ENCODE measurements at regions not wholly inside any gene's neighbourhood (a gene's known extent, or its start where the extent isn't known, plus 50 kb on each side); places are given as distances from the start of the nearest gene placed in this dataset.

DNA sequence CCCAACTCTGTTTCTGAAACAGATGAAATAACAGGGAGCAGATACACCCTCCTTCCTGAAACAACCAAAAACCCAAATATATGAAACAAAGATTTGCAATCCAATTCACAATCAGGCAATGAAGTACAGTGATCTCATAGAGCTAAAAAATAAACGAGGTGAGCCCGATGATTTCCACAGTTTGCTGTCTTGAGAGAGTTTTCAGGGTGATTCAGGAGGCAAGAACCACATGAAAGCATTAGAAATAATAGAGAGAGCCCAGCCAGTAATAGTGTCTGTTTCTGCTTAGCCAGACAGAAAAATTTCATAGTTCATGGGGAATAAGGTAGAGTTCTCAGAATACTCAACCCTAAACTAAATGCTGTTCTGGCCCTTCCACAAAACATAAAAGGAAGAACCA is 296.2 kb downstream of the PDHA2 start:
- H3K4me3 ChIP-seq (ENCODE audit: low read depth, low read length) = no peak overlapping the region
- no peak for TF ChIP-seq CTCF (conservative IDR thresholded peaks at IDR 0.05; ENCODE audit: low read depth, low read length)
- DNase-seq (ENCODE audit: low read depth) = no peak

DNA sequence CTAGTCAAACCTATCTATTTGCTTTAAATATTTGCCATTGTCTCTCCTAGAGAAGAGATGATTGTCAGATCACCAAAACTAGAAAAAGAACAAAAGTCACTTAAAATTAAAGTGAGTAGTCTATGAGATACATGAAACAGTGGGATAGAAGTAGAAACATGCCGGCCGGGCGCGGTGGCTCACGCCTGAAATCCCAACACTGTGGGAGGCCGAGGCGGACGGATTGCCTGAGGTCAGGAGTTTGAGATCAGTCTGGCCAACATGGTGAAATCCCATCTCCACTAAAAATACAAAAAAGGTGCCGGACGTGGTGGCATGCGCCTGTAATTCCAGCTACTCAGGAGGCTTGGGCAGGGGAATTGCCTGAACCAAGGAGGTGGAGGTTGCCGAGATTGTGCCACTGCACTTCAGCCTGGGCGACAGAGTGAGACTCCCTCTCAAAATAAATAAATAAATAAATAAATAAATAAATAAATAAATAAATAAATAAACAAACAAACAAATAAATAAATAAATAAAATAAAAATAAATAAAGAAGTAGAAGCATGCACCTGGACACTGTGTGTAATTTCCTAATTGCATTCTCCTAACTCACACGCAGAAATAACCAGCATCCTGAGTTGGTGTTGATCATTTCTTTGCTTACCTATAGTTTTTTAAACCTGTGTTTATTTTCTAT is 299.5 kb downstream of the PDHA2 start:
- TF ChIP-seq CTCF (conservative IDR thresholded peaks at IDR 0.05; ENCODE audit: low read depth, low read length) = no peak
- no peak overlapping the region for H3K4me3 ChIP-seq (ENCODE audit: low read depth, low read length)
- DNase-seq (ENCODE audit: low read depth) = no peak

GRCh38 chr4:96145601-96146000 is 305.7 kb downstream of the PDHA2 start:
- DNase-seq (ENCODE audit: low read depth) = no peak
- no peak overlapping the region for H3K4me3 ChIP-seq (ENCODE audit: low read depth, low read length)
- no peak for TF ChIP-seq CTCF (conservative IDR thresholded peaks at IDR 0.05; ENCODE audit: low read depth, low read length)

GRCh38 chr4:96146686-96147085 is 306.8 kb downstream of the PDHA2 start:
- no peak overlapping the region for H3K4me3 ChIP-seq (ENCODE audit: low read depth, low read length)
- TF ChIP-seq CTCF (conservative IDR thresholded peaks at IDR 0.05; ENCODE audit: low read depth, low read length) = no peak
- DNase-seq (ENCODE audit: low read depth) = no peak

GRCh38 chr4:96149894-96150293 is 310.0 kb downstream of the PDHA2 start:
- no peak overlapping the region for H3K4me3 ChIP-seq (ENCODE audit: low read depth, low read length)
- no peak for DNase-seq (ENCODE audit: low read depth)
- no peak for TF ChIP-seq CTCF (conservative IDR thresholded peaks at IDR 0.05; ENCODE audit: low read depth, low read length)

GRCh38 chr4:96150466-96150865 is 310.6 kb downstream of the PDHA2 start:
- H3K4me3 ChIP-seq (ENCODE audit: low read depth, low read length) = no peak overlapping the region
- TF ChIP-seq CTCF (conservative IDR thresholded peaks at IDR 0.05; ENCODE audit: low read depth, low read length) = no peak
- DNase-seq (ENCODE audit: low read depth) = no peak

DNA sequence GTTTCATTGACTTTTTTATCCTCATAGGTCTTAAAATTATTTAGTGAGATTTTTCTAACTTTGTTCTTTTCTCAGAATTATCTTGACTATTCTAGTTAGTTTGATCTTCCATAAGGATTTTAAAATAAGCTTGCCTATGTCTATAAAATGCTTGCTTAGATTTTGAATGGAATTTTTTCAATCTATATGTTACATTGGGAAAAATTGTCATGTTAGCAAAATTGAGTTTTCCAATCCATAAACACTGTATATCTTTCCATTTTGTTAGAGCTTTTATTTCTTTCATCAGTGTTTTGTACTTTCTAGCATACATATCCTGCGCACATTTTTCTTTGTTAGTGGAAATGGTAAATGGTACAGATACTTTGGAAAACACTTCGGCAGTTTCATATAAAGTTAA is 312.9 kb downstream of the PDHA2 start:
- no peak for DNase-seq (ENCODE audit: low read depth)
- no peak for TF ChIP-seq CTCF (conservative IDR thresholded peaks at IDR 0.05; ENCODE audit: low read depth, low read length)
- no peak overlapping the region for H3K4me3 ChIP-seq (ENCODE audit: low read depth, low read length)
